ENCODE measurements at regions not wholly inside any gene's neighbourhood (a gene's known extent, or its start where the extent isn't known, plus 50 kb on each side); places are given as distances from the start of the nearest gene placed in this dataset.

DNA sequence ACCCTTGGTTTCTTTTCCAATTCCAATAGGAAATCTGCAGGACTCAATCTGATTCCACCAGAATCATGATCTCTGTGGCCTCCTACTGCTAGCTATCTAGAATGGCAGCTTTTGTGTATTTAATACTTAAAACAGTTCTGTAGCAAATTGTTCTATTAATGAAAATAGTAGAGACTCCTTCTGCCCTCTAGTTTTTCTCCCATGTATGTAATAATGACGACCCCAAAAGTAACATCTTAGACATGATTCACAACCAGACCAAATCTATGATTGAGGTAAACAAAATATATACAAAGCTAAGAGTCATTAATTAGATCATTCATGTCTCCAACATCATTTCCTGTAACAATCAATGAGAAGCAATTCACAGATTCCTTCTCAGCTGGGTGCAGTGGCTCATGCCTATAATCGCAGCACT lies 259.1 kb upstream of the MKLN1 start:
- Mint-ChIP-seq H3K27ac (no peak overlapping the region), H3K9me3 (peaks cover 0 to 6% (median 0%) of the 10 kb centered on the region in 7 donors), H3K4me1 (peaks cover 13% of the 10 kb centered on the region), H3K27me3 (ENCODE audit: low read depth in 3 of 3) (no peaks in the 10 kb centered on the region), H3K36me3 (peaks cover 6 to 22% of the 10 kb centered on the region in 2 donors), H3K4me3 (no peak overlapping the region)
- Histone ChIP-seq H3K36me3 (replicated peaks in 1 of 2; ENCODE audit: control insufficient read depth in 1 of 2, insufficient read depth in 2 of 2, low read length in 2 of 2) (peaks cover 0 to 3% of the 10 kb centered on the region in 2 donors), H3K9ac (ENCODE audit: insufficient read depth, low read length, poor library complexity, severe bottlenecking) (no peak overlapping the region), H3K9me3 (replicated peaks in 1 of 2; ENCODE audit: control insufficient read depth in 1 of 2, insufficient read depth in 1 of 2, low read length in 2 of 2) (no peaks in the 10 kb centered on the region), H3K79me2 (ENCODE audit: insufficient read depth, low read length) (no peaks in the 10 kb centered on the region), H3K4me1 (ENCODE audit: control insufficient read depth in 1 of 2, insufficient read depth in 2 of 2, low read length in 2 of 2) (peaks cover 4 to 5% of the 10 kb centered on the region in 2 donors), H4K20me1 (ENCODE audit: insufficient read depth, low read length) (peaks cover 95% of the 10 kb centered on the region), H3K27ac (ENCODE audit: low read depth in 1 of 2, low read length in 2 of 2) (no peak overlapping the region), H3K4me3 (replicated peaks in 1 of 3; ENCODE audit: low read depth in 2 of 3, low read length in 3 of 3) (no peak overlapping the region), H3K4me2 (replicated peaks; ENCODE audit: extremely low read depth, low read length, poor library complexity, severe bottlenecking) (no peak overlapping the region), H3K27me3 (ENCODE audit: control insufficient read depth in 2 of 2, insufficient read depth in 2 of 2, low read length in 2 of 2) (no peaks in the 10 kb centered on the region), H2AFZ (ENCODE audit: insufficient read depth, low read depth, low read length, poor library complexity, severe bottlenecking) (no peak overlapping the region)
- WGBS (ENCODE audit: insufficient coverage) = no CpG with 5 or more reads among the region's 2 CpGs
- intact Hi-C loops (cut with micrococcal nuclease) = no loop called here
- no peak for DNase-seq
- TF ChIP-seq, protein P1, sequence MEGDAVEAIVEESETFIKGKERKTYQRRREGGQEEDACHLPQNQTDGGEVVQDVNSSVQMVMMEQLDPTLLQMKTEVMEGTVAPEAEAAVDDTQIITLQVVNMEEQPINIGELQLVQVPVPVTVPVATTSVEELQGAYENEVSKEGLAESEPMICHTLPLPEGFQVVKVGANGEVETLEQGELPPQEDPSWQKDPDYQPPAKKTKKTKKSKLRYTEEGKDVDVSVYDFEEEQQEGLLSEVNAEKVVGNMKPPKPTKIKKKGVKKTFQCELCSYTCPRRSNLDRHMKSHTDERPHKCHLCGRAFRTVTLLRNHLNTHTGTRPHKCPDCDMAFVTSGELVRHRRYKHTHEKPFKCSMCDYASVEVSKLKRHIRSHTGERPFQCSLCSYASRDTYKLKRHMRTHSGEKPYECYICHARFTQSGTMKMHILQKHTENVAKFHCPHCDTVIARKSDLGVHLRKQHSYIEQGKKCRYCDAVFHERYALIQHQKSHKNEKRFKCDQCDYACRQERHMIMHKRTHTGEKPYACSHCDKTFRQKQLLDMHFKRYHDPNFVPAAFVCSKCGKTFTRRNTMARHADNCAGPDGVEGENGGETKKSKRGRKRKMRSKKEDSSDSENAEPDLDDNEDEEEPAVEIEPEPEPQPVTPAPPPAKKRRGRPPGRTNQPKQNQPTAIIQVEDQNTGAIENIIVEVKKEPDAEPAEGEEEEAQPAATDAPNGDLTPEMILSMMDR (IDR thresholded peaks at IDR 0.05) = no peak

DNA sequence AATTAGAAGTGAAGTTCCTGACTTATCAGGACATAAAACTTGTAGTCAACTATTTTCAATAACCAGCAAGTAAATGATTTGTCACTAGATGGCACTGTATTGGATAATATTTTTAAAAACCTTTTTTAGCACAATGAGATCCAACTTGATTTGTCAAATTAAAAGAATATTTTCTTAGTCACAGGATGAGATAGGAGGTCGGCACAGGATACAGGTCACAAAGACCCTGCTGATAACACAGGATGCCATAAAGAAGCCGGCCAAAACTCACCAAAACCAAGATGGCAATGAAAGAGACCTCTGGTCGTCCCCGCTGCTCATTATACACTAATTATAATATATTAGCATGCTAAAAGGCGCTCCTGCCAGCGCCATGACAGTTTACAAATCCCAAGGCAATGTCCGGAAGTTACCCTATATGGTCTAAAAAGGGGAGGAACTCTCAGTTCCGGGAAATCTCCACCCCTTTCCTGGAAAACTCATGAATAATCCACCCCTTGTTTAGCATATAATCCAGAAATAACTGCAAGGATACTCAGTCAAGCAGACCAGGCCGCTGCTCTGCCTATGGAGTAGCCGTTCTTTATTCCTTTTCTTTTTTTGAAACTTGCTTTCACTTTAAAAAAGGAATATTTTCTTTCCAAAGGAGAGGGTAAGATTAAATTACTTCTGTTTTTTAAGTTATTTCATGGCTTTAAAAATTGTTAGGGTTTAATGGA lies 255.7 kb upstream of the MKLN1 start:
- Histone ChIP-seq H3K4me3 (replicated peaks in 1 of 3; ENCODE audit: low read depth in 2 of 3, low read length in 3 of 3) (peak overlapping the region in 1 of 3 experiments; percentile 29), H3K9ac (ENCODE audit: insufficient read depth, low read length, poor library complexity, severe bottlenecking) (no peak overlapping the region), H3K27me3 (ENCODE audit: control insufficient read depth in 2 of 2, insufficient read depth in 2 of 2, low read length in 2 of 2) (no peaks in the 10 kb centered on the region), H2AFZ (ENCODE audit: insufficient read depth, low read depth, low read length, poor library complexity, severe bottlenecking) (no peak overlapping the region), H3K4me2 (replicated peaks; ENCODE audit: extremely low read depth, low read length, poor library complexity, severe bottlenecking) (peak overlapping the region; percentile 26), H4K20me1 (ENCODE audit: insufficient read depth, low read length) (peaks cover 98% of the 10 kb centered on the region), H3K27ac (ENCODE audit: low read depth in 1 of 2, low read length in 2 of 2) (no peak overlapping the region), H3K9me3 (replicated peaks in 1 of 2; ENCODE audit: control insufficient read depth in 1 of 2, insufficient read depth in 1 of 2, low read length in 2 of 2) (no peaks in the 10 kb centered on the region), H3K36me3 (replicated peaks in 1 of 2; ENCODE audit: control insufficient read depth in 1 of 2, insufficient read depth in 2 of 2, low read length in 2 of 2) (peaks cover 0 to 7% of the 10 kb centered on the region in 2 donors), H3K4me1 (ENCODE audit: control insufficient read depth in 1 of 2, insufficient read depth in 2 of 2, low read length in 2 of 2) (peaks cover 4 to 5% of the 10 kb centered on the region in 2 donors), H3K79me2 (ENCODE audit: insufficient read depth, low read length) (no peaks in the 10 kb centered on the region)
- peak overlapping the region in 4 of 7 donors; percentile 25 to 68 (median 51) for H3K27ac Mint-ChIP-seq
- H3K4me3 Mint-ChIP-seq = peak overlapping the region in 1 of 2 donors; percentile 60
- H3K4me1 Mint-ChIP-seq = peaks cover 14% of the 10 kb centered on the region
- peak; percentile 17 to 47 (median 26) for DNase-seq
- H3K27me3 Mint-ChIP-seq (ENCODE audit: low read depth in 3 of 3) = no peaks in the 10 kb centered on the region
- TF ChIP-seq, protein P1 (IDR thresholded peaks at IDR 0.05) = peak; percentile 59
- peaks cover 0 to 6% (median 0%) of the 10 kb centered on the region in 7 donors for H3K9me3 Mint-ChIP-seq
- WGBS (ENCODE audit: insufficient coverage) = no CpG with 5 or more reads among the region's 10 CpGs
- peaks cover 16 to 35% of the 10 kb centered on the region in 2 donors for H3K36me3 Mint-ChIP-seq
- intact Hi-C loops (cut with micrococcal nuclease) = no loop called here

All from CD14-positive monocyte (primary cell).